Neural progenitor cell (in vitro differentiated cells): ENCODE measurements at regions not wholly inside any gene's neighbourhood (a gene's known extent, or its start where the extent isn't known, plus 50 kb on each side); places are given as distances from the start of the nearest gene placed in this dataset.

Source experiments
- EZH2 ChIP-seq: fragments of 200-600 bp; sonication (generic); IDR thresholded peaks from 2 replicates; pipeline ENCODE4 v1.6.1; 2017; ENCODE audit warnings: antibody characterized with exemption, mild to moderate bottlenecking, moderate library complexity
- EZH2phosphoT487 ChIP-seq: fragments of 200-600 bp; sonication (generic); IDR thresholded peaks from 2 replicates; pipeline ENCODE4 v1.6.1; 2017; ENCODE audit warnings: antibody characterized with exemption
- TF ChIP-seq, protein P1 (sequence below): fragments of 200-600 bp; sonication (generic); IDR thresholded peaks from 2 replicates; pipeline ENCODE4 v1.5.1; 2017; ENCODE audit warnings: antibody characterized with exemption, mild to moderate bottlenecking

- TF ChIP-seq, protein P1, sequence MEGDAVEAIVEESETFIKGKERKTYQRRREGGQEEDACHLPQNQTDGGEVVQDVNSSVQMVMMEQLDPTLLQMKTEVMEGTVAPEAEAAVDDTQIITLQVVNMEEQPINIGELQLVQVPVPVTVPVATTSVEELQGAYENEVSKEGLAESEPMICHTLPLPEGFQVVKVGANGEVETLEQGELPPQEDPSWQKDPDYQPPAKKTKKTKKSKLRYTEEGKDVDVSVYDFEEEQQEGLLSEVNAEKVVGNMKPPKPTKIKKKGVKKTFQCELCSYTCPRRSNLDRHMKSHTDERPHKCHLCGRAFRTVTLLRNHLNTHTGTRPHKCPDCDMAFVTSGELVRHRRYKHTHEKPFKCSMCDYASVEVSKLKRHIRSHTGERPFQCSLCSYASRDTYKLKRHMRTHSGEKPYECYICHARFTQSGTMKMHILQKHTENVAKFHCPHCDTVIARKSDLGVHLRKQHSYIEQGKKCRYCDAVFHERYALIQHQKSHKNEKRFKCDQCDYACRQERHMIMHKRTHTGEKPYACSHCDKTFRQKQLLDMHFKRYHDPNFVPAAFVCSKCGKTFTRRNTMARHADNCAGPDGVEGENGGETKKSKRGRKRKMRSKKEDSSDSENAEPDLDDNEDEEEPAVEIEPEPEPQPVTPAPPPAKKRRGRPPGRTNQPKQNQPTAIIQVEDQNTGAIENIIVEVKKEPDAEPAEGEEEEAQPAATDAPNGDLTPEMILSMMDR, result peak; percentile 6
- TF ChIP-seq EZH2phosphoT487, result no peak
- no peak for TF ChIP-seq EZH2
Observed at GRCh38 chr7:94064541-94065191, 60.5 kb upstream of the BET1 start.
